Central memory CD8-positive, alpha-beta T cell (primary cell): ENCODE measurements at regions not wholly inside any gene's neighbourhood (a gene's known extent, or its start where the extent isn't known, plus 50 kb on each side); places are given as distances from the start of the nearest gene placed in this dataset.

ENCODE experiments used
- ATAC-seq: fragments of 150-1000 bp; cut with Tn5 transposase; replicated peaks from 2 replicates; pipeline ENCODE4 v1.10.0; 2022; ENCODE audit warnings: mild to moderate bottlenecking, moderate FRiP score, moderate number of reproducible peaks; ENCODE audit not compliant: poor library complexity, severe bottlenecking; ENCODE audit errors: extremely low read depth
- DNase-seq, 2 donors: peaks; one replicate each; pipeline ENCODE4 v3.0.0; 2021; ENCODE audit warnings: low spot score in 2 of 2
- H3K27ac Mint-ChIP-seq: one replicate; pipeline ENCODE4 v1.8.0; 2022; ENCODE audit warnings: low read depth, mild to moderate bottlenecking, moderate library complexity, mixed read lengths
- H3K27me3 Mint-ChIP-seq: one replicate; pipeline ENCODE4 v1.8.0; 2022; ENCODE audit warnings: mixed read lengths
- H3K36me3 Mint-ChIP-seq: one replicate; pipeline ENCODE4 v1.8.0; 2022; ENCODE audit warnings: mild to moderate bottlenecking, moderate library complexity, mixed read lengths; ENCODE audit not compliant: insufficient read depth
- H3K4me1 Mint-ChIP-seq: one replicate; pipeline ENCODE4 v1.8.0; 2022; ENCODE audit warnings: mixed read lengths
- H3K4me3 Mint-ChIP-seq: one replicate; pipeline ENCODE4 v1.8.0; 2022; ENCODE audit warnings: mild to moderate bottlenecking, moderate library complexity, mixed read lengths
- H3K9me3 Mint-ChIP-seq: one replicate; pipeline ENCODE4 v1.8.0; 2022; ENCODE audit warnings: mixed read lengths

- Mint-ChIP-seq H3K27ac (no peak overlapping the region), H3K9me3 (no peaks in the 10 kb centered on the region), H3K4me1 (no peaks in the 10 kb centered on the region), H3K27me3 (peaks cover 32% of the 10 kb centered on the region), H3K36me3 (no peaks in the 10 kb centered on the region), H3K4me3 (no peak overlapping the region)
- DNase-seq: no peak
- no peak for ATAC-seq
These were observed 86.9 kb downstream of the FGF9 start for GRCh38 chr13:21757763-21758162.

GRCh38 chr13:21758441-21758840, 87.6 kb downstream of the FGF9 start:
- peaks cover 26% of the 10 kb centered on the region for H3K27me3 Mint-ChIP-seq
- no peak for DNase-seq
- no peak overlapping the region for H3K4me3 Mint-ChIP-seq
- no peaks in the 10 kb centered on the region for H3K4me1 Mint-ChIP-seq
- no peaks in the 10 kb centered on the region for H3K36me3 Mint-ChIP-seq
- H3K9me3 Mint-ChIP-seq: no peaks in the 10 kb centered on the region
- ATAC-seq: no peak
- H3K27ac Mint-ChIP-seq: no peak overlapping the region

GRCh38 chr13:21759463-21759862, 88.6 kb downstream of the FGF9 start:
- DNase-seq (no peak), ATAC-seq (no peak)
- peaks cover 15% of the 10 kb centered on the region for H3K27me3 Mint-ChIP-seq
- no peak overlapping the region for H3K27ac Mint-ChIP-seq
- no peaks in the 10 kb centered on the region for H3K4me1 Mint-ChIP-seq
- H3K9me3 Mint-ChIP-seq: no peaks in the 10 kb centered on the region
- H3K4me3 Mint-ChIP-seq: no peak overlapping the region
- H3K36me3 Mint-ChIP-seq: no peaks in the 10 kb centered on the region

GRCh38 chr13:21759911-21760310, 89.0 kb downstream of the FGF9 start:
- no peak for ATAC-seq

GRCh38 chr13:21761770-21762169, 90.9 kb downstream of the FGF9 start:
- ATAC-seq (no peak), DNase-seq (no peak)
- Mint-ChIP-seq H3K36me3 (no peaks in the 10 kb centered on the region), H3K4me3 (no peak overlapping the region), H3K4me1 (no peaks in the 10 kb centered on the region), H3K27ac (no peak overlapping the region), H3K27me3 (peaks cover 9% of the 10 kb centered on the region), H3K9me3 (no peaks in the 10 kb centered on the region)

More at GRCh38 chr13:21759911-21760310, 89.0 kb downstream of the FGF9 start:
- H3K9me3 Mint-ChIP-seq: no peaks in the 10 kb centered on the region
- no peaks in the 10 kb centered on the region for H3K36me3 Mint-ChIP-seq
- no peak overlapping the region for H3K27ac Mint-ChIP-seq
- H3K4me1 Mint-ChIP-seq: no peaks in the 10 kb centered on the region
- peaks cover 11% of the 10 kb centered on the region for H3K27me3 Mint-ChIP-seq
- DNase-seq: no peak
- H3K4me3 Mint-ChIP-seq: no peak overlapping the region

- no peak for DNase-seq
- Mint-ChIP-seq H3K4me1 (no peaks in the 10 kb centered on the region), H3K27ac (no peak overlapping the region), H3K9me3 (no peaks in the 10 kb centered on the region), H3K27me3 (peaks cover 10% of the 10 kb centered on the region), H3K36me3 (no peaks in the 10 kb centered on the region), H3K4me3 (no peak overlapping the region)
- no peak for ATAC-seq
These were observed 91.6 kb downstream of the FGF9 start for GRCh38 chr13:21762512-21762911.

GRCh38 chr13:21767032-21767431, 96.2 kb downstream of the FGF9 start:
- Mint-ChIP-seq H3K36me3 (no peaks in the 10 kb centered on the region), H3K4me1 (no peaks in the 10 kb centered on the region), H3K9me3 (peaks cover 6% of the 10 kb centered on the region), H3K27me3 (peaks cover 54% of the 10 kb centered on the region), H3K4me3 (no peak overlapping the region), H3K27ac (no peak overlapping the region)
- DNase-seq (no peak), ATAC-seq (no peak)

GRCh38 chr13:21771075-21771474, 100.2 kb downstream of the FGF9 start:
- ATAC-seq (no peak), DNase-seq (no peak)
- Mint-ChIP-seq H3K27me3 (peaks cover 85% of the 10 kb centered on the region), H3K4me3 (no peak overlapping the region), H3K4me1 (no peaks in the 10 kb centered on the region), H3K27ac (no peak overlapping the region), H3K36me3 (no peaks in the 10 kb centered on the region), H3K9me3 (peaks cover 6% of the 10 kb centered on the region)

GRCh38 chr13:21777166-21777565, 106.3 kb downstream of the FGF9 start:
- H3K36me3 Mint-ChIP-seq: no peaks in the 10 kb centered on the region
- no peak for ATAC-seq
- H3K27ac Mint-ChIP-seq: no peak overlapping the region
- no peaks in the 10 kb centered on the region for H3K9me3 Mint-ChIP-seq
- H3K27me3 Mint-ChIP-seq: peaks cover 29% of the 10 kb centered on the region
- DNase-seq: no peak
- H3K4me1 Mint-ChIP-seq: no peaks in the 10 kb centered on the region
- H3K4me3 Mint-ChIP-seq: no peak overlapping the region

GRCh38 chr13:21777813-21778212, 106.9 kb downstream of the FGF9 start:
- peaks cover 23% of the 10 kb centered on the region for H3K27me3 Mint-ChIP-seq
- no peak overlapping the region for H3K4me3 Mint-ChIP-seq
- no peaks in the 10 kb centered on the region for H3K9me3 Mint-ChIP-seq
- H3K36me3 Mint-ChIP-seq: no peaks in the 10 kb centered on the region
- no peak overlapping the region for H3K27ac Mint-ChIP-seq
- DNase-seq (no peak), ATAC-seq (no peak)
- H3K4me1 Mint-ChIP-seq: no peaks in the 10 kb centered on the region

- ATAC-seq (no peak), DNase-seq (no peak)
- H3K4me1 Mint-ChIP-seq: no peaks in the 10 kb centered on the region
- H3K36me3 Mint-ChIP-seq: no peaks in the 10 kb centered on the region
- peaks cover 21% of the 10 kb centered on the region for H3K27me3 Mint-ChIP-seq
- no peak overlapping the region for H3K27ac Mint-ChIP-seq
- no peak overlapping the region for H3K4me3 Mint-ChIP-seq
- H3K9me3 Mint-ChIP-seq: no peaks in the 10 kb centered on the region
These were observed 111.9 kb downstream of the FGF9 start for GRCh38 chr13:21782736-21783135.

GRCh38 chr13:21785990-21786389, 115.1 kb downstream of the FGF9 start:
- no peak overlapping the region for H3K4me3 Mint-ChIP-seq
- ATAC-seq (no peak), DNase-seq (no peak)
- H3K36me3 Mint-ChIP-seq: no peaks in the 10 kb centered on the region
- no peaks in the 10 kb centered on the region for H3K4me1 Mint-ChIP-seq
- H3K9me3 Mint-ChIP-seq: no peaks in the 10 kb centered on the region
- H3K27me3 Mint-ChIP-seq: peaks cover 32% of the 10 kb centered on the region
- H3K27ac Mint-ChIP-seq: no peak overlapping the region

- no peaks in the 10 kb centered on the region for H3K4me1 Mint-ChIP-seq
- no peak for ATAC-seq
- peaks cover 31% of the 10 kb centered on the region for H3K27me3 Mint-ChIP-seq
- no peaks in the 10 kb centered on the region for H3K36me3 Mint-ChIP-seq
- no peaks in the 10 kb centered on the region for H3K9me3 Mint-ChIP-seq
- DNase-seq: no peak
- no peak overlapping the region for H3K27ac Mint-ChIP-seq
- no peak overlapping the region for H3K4me3 Mint-ChIP-seq
These were observed 125.2 kb downstream of the FGF9 start for GRCh38 chr13:21796066-21796465.
